Keratinocyte (primary cell): ENCODE measurements at regions not wholly inside any gene's neighbourhood (a gene's known extent, or its start where the extent isn't known, plus 50 kb on each side); places are given as distances from the start of the nearest gene placed in this dataset.

Experiments
- EZH2 ChIP-seq: IDR thresholded peaks from one replicate; pipeline ENCODE4 v1.6.1; 2012; ENCODE audit warnings: inconsistent platforms, mild to moderate bottlenecking, low read length, moderate library complexity
- TF ChIP-seq, protein P1 (sequence below), 3 experiments: IDR thresholded peaks in 1 of 3; conservative IDR thresholded peaks in 1 of 3; optimal IDR thresholded peaks in 1 of 3; 2 replicates in 2 of 3; 3 replicates in 1 of 3; pipeline versions ENCODE3 to v1.5.1; 2011; ENCODE audit warnings: low read length in 3 of 3, mild to moderate bottlenecking in 3 of 3, moderate library complexity in 2 of 3, control low read depth in 1 of 3, inconsistent platforms in 1 of 3; ENCODE audit not compliant: insufficient read depth in 2 of 3; ENCODE audit errors: extremely low read depth in 1 of 3

- TF ChIP-seq, protein P1, sequence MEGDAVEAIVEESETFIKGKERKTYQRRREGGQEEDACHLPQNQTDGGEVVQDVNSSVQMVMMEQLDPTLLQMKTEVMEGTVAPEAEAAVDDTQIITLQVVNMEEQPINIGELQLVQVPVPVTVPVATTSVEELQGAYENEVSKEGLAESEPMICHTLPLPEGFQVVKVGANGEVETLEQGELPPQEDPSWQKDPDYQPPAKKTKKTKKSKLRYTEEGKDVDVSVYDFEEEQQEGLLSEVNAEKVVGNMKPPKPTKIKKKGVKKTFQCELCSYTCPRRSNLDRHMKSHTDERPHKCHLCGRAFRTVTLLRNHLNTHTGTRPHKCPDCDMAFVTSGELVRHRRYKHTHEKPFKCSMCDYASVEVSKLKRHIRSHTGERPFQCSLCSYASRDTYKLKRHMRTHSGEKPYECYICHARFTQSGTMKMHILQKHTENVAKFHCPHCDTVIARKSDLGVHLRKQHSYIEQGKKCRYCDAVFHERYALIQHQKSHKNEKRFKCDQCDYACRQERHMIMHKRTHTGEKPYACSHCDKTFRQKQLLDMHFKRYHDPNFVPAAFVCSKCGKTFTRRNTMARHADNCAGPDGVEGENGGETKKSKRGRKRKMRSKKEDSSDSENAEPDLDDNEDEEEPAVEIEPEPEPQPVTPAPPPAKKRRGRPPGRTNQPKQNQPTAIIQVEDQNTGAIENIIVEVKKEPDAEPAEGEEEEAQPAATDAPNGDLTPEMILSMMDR (optimal IDR thresholded peaks at IDR 0.05 in 1 of 3, IDR thresholded peaks at IDR 0.05 in 1 of 3, conservative IDR thresholded peaks at IDR 0.05 in 1 of 3; ENCODE audit: extremely low read depth in 1 of 3, insufficient read depth in 2 of 3, low read length in 3 of 3), result no peak
- no peak for TF ChIP-seq EZH2
Observed at GRCh38 chr5:143929486-143929885, 117.5 kb downstream of the HMHB1 start.
